OCI-M1 (cell line): ENCODE measurements at regions not wholly inside any gene's neighbourhood (a gene's known extent, or its start where the extent isn't known, plus 50 kb on each side); places are given as distances from the start of the nearest gene placed in this dataset.
A peak's percentile ranks its signal among the peaks of the same experiment; 100 is the strongest.

Experiments used
- DNase-seq: peaks from one replicate; lab custom pipeline; 2025; lab: John Stamatoyannopoulos, UW

- DNase-seq, result no peak
These were observed 73.0 kb upstream of the ADAD1 start for GRCh38 chr4:122305853-122306252.

GRCh38 chr4:122309988-122310626 is 68.7 kb upstream of the ADAD1 start:
- DNase-seq, result peak; percentile 65

- DNase-seq, result no peak
These were observed 65.7 kb upstream of the ADAD1 start for GRCh38 chr4:122313006-122313646.

GRCh38 chr4:122326908-122327307 is 51.9 kb upstream of the ADAD1 start:
- DNase-seq, result no peak

- DNase-seq, result no peak
These were observed 49.9 kb upstream of the ADAD1 start for GRCh38 chr4:122328893-122329292.
